NCI-H1092 treated with DMSO at 0.1 percent for 48 hours (cell line): ENCODE measurements at regions not wholly inside any gene's neighbourhood (a gene's known extent, or its start where the extent isn't known, plus 50 kb on each side); places are given as distances from the start of the nearest gene placed in this dataset.

Experiments used
- DNase-seq: peaks from one replicate; lab custom pipeline; 2025; lab: John Stamatoyannopoulos, UW

GRCh38 chr6:88558981-88559380, 392.8 kb upstream of the CNR1 start:
- DNase-seq, result no peak

- DNase-seq, result no peak
These were observed 390.5 kb upstream of the CNR1 start for GRCh38 chr6:88556663-88557062.

- DNase-seq, result no peak
These were observed 382.9 kb upstream of the CNR1 start for GRCh38 chr6:88548891-88549505.

- DNase-seq, result no peak
These were observed 381.6 kb upstream of the CNR1 start for GRCh38 chr6:88547768-88548167.

GRCh38 chr6:88545991-88546390, 379.8 kb upstream of the CNR1 start:
- DNase-seq, result no peak

- no peak for DNase-seq
These were observed 379.0 kb upstream of the CNR1 start for GRCh38 chr6:88544986-88545612.

GRCh38 chr6:88539295-88539764, 373.2 kb upstream of the CNR1 start:
- DNase-seq, result no peak

- no peak for DNase-seq
These were observed 372.7 kb upstream of the CNR1 start for GRCh38 chr6:88538840-88539239.

GRCh38 chr6:88538130-88538706, 372.1 kb upstream of the CNR1 start:
- DNase-seq, result no peak

- no peak for DNase-seq
These were observed 370.0 kb upstream of the CNR1 start for GRCh38 chr6:88536071-88536625.

- no peak for DNase-seq
These were observed 369.2 kb upstream of the CNR1 start for GRCh38 chr6:88535306-88535705.

- DNase-seq, result no peak
These were observed 366.2 kb upstream of the CNR1 start for GRCh38 chr6:88532241-88532860.

- DNase-seq, result no peak
These were observed 363.6 kb upstream of the CNR1 start for GRCh38 chr6:88529726-88530125.

- DNase-seq, result no peak
These were observed 354.3 kb upstream of the CNR1 start for GRCh38 chr6:88520445-88520844.

- DNase-seq, result no peak
These were observed 353.8 kb upstream of the CNR1 start for GRCh38 chr6:88520017-88520338.

- no peak for DNase-seq
These were observed 353.3 kb upstream of the CNR1 start for GRCh38 chr6:88519301-88520016.

GRCh38 chr6:88517737-88518136, 351.6 kb upstream of the CNR1 start:
- no peak for DNase-seq

- DNase-seq, result no peak
These were observed 347.8 kb upstream of the CNR1 start for GRCh38 chr6:88513920-88514319.

- no peak for DNase-seq
These were observed 347.3 kb upstream of the CNR1 start for GRCh38 chr6:88513471-88513870.

GRCh38 chr6:88512951-88513350, 346.8 kb upstream of the CNR1 start:
- no peak for DNase-seq

- no peak for DNase-seq
These were observed 336.2 kb upstream of the CNR1 start for GRCh38 chr6:88502391-88502790.
